IMR-90 (cell line): ENCODE measurements at regions not wholly inside any gene's neighbourhood (a gene's known extent, or its start where the extent isn't known, plus 50 kb on each side); places are given as distances from the start of the nearest gene placed in this dataset.

Experiments used
- ATAC-seq: fragments of 200-7000 bp; cut with Tn5 transposase; 2 replicates; pipeline ENCODE4 v1.9.1; 2020; ENCODE audit warnings: low read depth, mild to moderate bottlenecking, moderate library complexity
- BruUV-seq: library from RNA; stranded (reverse); fragments of 400-500 nt; replicated peaks from 2 replicates; lab custom pipeline; 2021; lab: Mats Ljungman, UMichigan
- CTCF ChIA-PET: fragments of 300-600 bp; formaldehyde crosslinking; extraction: SDS; loops from one replicate; lab custom pipeline; 2021; ENCODE audit warnings: antibody characterized with exemption; lab: Yijun Ruan, JAX
- POLR2A ChIA-PET: fragments of 300-600 bp; sonication (Branson Sonifier 250); formaldehyde crosslinking; loops from one replicate; lab custom pipeline; 2022; ENCODE audit warnings: antibody characterized with exemption; ENCODE audit not compliant: unreplicated experiment; lab: Charles Lee
- DNase-seq: peaks from one replicate; pipeline ENCODE4 v3.0.0; 2013
- H2AFZ ChIP-seq: replicated peaks from 2 replicates; pipeline ENCODE3; 2013; ENCODE audit warnings: low read length, mild to moderate bottlenecking; ENCODE audit not compliant: poor library complexity
- H2AK5ac ChIP-seq: 2 replicates; pipeline ENCODE4 v1.6.1; 2013; ENCODE audit warnings: low read depth, low read length, inconsistent platforms
- H2AK9ac ChIP-seq: replicated peaks from 2 replicates; pipeline ENCODE3; 2013; ENCODE audit warnings: mild to moderate bottlenecking, low read depth, low read length, moderate library complexity; ENCODE audit not compliant: poor library complexity
- H2BK120ac ChIP-seq: 2 replicates; pipeline ENCODE4 v1.6.1; 2013; ENCODE audit warnings: low read depth, low read length, inconsistent platforms
- H2BK15ac ChIP-seq: 3 replicates; pipeline ENCODE4 v1.6.1; 2013; ENCODE audit warnings: low read depth, low read length, inconsistent platforms
- H2BK20ac ChIP-seq: 2 replicates; pipeline ENCODE4 v1.6.1; 2013; ENCODE audit warnings: low read depth, mild to moderate bottlenecking, inconsistent platforms, low read length, moderate library complexity
- H2BK5ac ChIP-seq: 2 replicates; pipeline ENCODE4 v1.6.1; 2013; ENCODE audit warnings: mild to moderate bottlenecking, low read depth, low read length, inconsistent platforms; ENCODE audit not compliant: poor library complexity, severe bottlenecking
- H3K14ac ChIP-seq: replicated peaks from 2 replicates; pipeline ENCODE4 v1.6.1; 2013; ENCODE audit warnings: low read depth, low read length, inconsistent platforms
- H3K18ac ChIP-seq: 2 replicates; pipeline ENCODE4 v1.6.1; 2013; ENCODE audit warnings: low read depth, low read length, control low read depth
- H3K23ac ChIP-seq: 2 replicates; pipeline ENCODE4 v1.6.1; 2013; ENCODE audit warnings: low read depth, low read length, inconsistent platforms
- H3K27ac ChIP-seq: 2 replicates; pipeline ENCODE4 v1.5.1; 2013; ENCODE audit warnings: mild to moderate bottlenecking, control low read depth, low read length; ENCODE audit not compliant: insufficient read depth
- H3K27me3 ChIP-seq: 2 replicates; pipeline ENCODE4 v1.6.1; 2013; ENCODE audit warnings: low read length; ENCODE audit not compliant: control insufficient read depth, insufficient read depth
- H3K36me3 ChIP-seq: 2 replicates; pipeline ENCODE4 v1.6.1; 2013; ENCODE audit warnings: low read length, mixed read lengths; ENCODE audit not compliant: control insufficient read depth, insufficient read depth
- H3K4ac ChIP-seq: 2 replicates; pipeline ENCODE4 v1.6.1; 2013; ENCODE audit warnings: low read depth, low read length, inconsistent platforms
- H3K4me1 ChIP-seq: 2 replicates; pipeline ENCODE4 v1.6.1; 2013; ENCODE audit warnings: low read length, mixed read lengths; ENCODE audit not compliant: control insufficient read depth, insufficient read depth
- H3K4me2 ChIP-seq: 2 replicates; pipeline ENCODE4 v1.6.1; 2013; ENCODE audit warnings: low read depth, mild to moderate bottlenecking, control low read depth, low read length, moderate library complexity
- H3K4me3 ChIP-seq: 2 replicates; pipeline ENCODE4 v1.5.1; 2013; ENCODE audit warnings: low read depth, mild to moderate bottlenecking, control low read depth, low read length, moderate library complexity; ENCODE audit not compliant: insufficient read depth
- H3K56ac ChIP-seq: 2 replicates; pipeline ENCODE4 v1.6.1; 2013; ENCODE audit warnings: low read length, inconsistent platforms; ENCODE audit not compliant: insufficient read depth; ENCODE audit errors: extremely low read depth
- H3K79me1 ChIP-seq, 2 experiments: 2 replicates each; pipeline ENCODE4 v1.6.1; 2013; ENCODE audit warnings: low read length in 2 of 2, inconsistent platforms in 1 of 2, low read depth in 1 of 2
- H3K9ac ChIP-seq: 2 replicates; pipeline ENCODE4 v1.6.1; 2013; ENCODE audit warnings: low read depth, low read length, control low read depth
- H3K9me1 ChIP-seq: 2 replicates; pipeline ENCODE4 v1.6.1; 2013; ENCODE audit warnings: low read length, inconsistent platforms; ENCODE audit not compliant: insufficient read depth
- H3K9me3 ChIP-seq: 2 replicates; pipeline ENCODE4 v1.6.1; 2013; ENCODE audit warnings: low read length; ENCODE audit not compliant: control insufficient read depth, insufficient read depth
- H4K20me1 ChIP-seq: 2 replicates; pipeline ENCODE4 v1.6.1; 2013; ENCODE audit warnings: low read length, inconsistent platforms; ENCODE audit not compliant: insufficient read depth
- H4K5ac ChIP-seq: 2 replicates; pipeline ENCODE4 v1.6.1; 2013; ENCODE audit warnings: mild to moderate bottlenecking, low read depth, low read length, control low read depth
- H4K8ac ChIP-seq, 2 experiments: 2 replicates each; pipeline ENCODE4 v1.6.1; 2013; ENCODE audit warnings: low read depth in 2 of 2, low read length in 2 of 2, control low read depth in 1 of 2, inconsistent platforms in 1 of 2
- H4K91ac ChIP-seq: 2 replicates; pipeline ENCODE4 v1.6.1; 2013; ENCODE audit warnings: low read depth, low read length, inconsistent platforms; ENCODE audit not compliant: insufficient read depth
- CEBPB ChIP-seq: IDR thresholded peaks from 2 replicates; pipeline ENCODE4 v1.6.1; 2012; ENCODE audit warnings: low read depth, low read length, improper control_type of control experiment
- CHD1 ChIP-seq: IDR thresholded peaks from 2 replicates; pipeline ENCODE4 v1.6.1; 2012; ENCODE audit warnings: low read depth, low read length, improper control_type of control experiment
- ELK1 ChIP-seq: fragments of 150-350 bp; IDR thresholded peaks from 2 replicates; pipeline ENCODE4 v1.6.1; 2016; ENCODE audit warnings: low read depth, mild to moderate bottlenecking, low read length, moderate library complexity, borderline replicate concordance
- FOS ChIP-seq: fragments of 150-350 bp; IDR thresholded peaks from 2 replicates; pipeline ENCODE4 v1.6.1; 2016; ENCODE audit warnings: low read depth, low read length
- MAFK ChIP-seq: IDR thresholded peaks from 2 replicates; pipeline ENCODE4 v1.6.1; 2012; ENCODE audit warnings: low read depth, low read length, improper control_type of control experiment
- MAZ ChIP-seq: IDR thresholded peaks from 2 replicates; pipeline ENCODE4 v1.6.1; 2012; ENCODE audit warnings: low read depth, mild to moderate bottlenecking, low read length, improper control_type of control experiment, moderate library complexity, borderline replicate concordance
- MXI1 ChIP-seq: IDR thresholded peaks from 2 replicates; pipeline ENCODE4 v1.6.1; 2012; ENCODE audit warnings: low read depth, mild to moderate bottlenecking, low read length, moderate library complexity, borderline replicate concordance
- NFE2L2 ChIP-seq: fragments of 150-350 bp; IDR thresholded peaks from 2 replicates; pipeline ENCODE4 v1.6.1; 2016; ENCODE audit warnings: low read depth, mild to moderate bottlenecking, low read length
- RAD21 ChIP-seq: IDR thresholded peaks from 2 replicates; pipeline ENCODE4 v1.6.1; 2012; ENCODE audit warnings: low read length, improper control_type of control experiment
- RCOR1 ChIP-seq: IDR thresholded peaks from 2 replicates; pipeline ENCODE4 v1.6.1; 2012; ENCODE audit warnings: mild to moderate bottlenecking, low read length, improper control_type of control experiment; ENCODE audit not compliant: insufficient replicate concordance
- RFX5 ChIP-seq: IDR thresholded peaks from 2 replicates; pipeline ENCODE4 v1.8.0; 2012; ENCODE audit warnings: low read depth, mild to moderate bottlenecking, low read length, moderate library complexity
- SMC3 ChIP-seq: fragments of 150-350 bp; IDR thresholded peaks from 2 replicates; pipeline ENCODE4 v1.6.1; 2016; ENCODE audit warnings: low read depth, mild to moderate bottlenecking, antibody characterized with exemption, low read length, moderate library complexity
- USF2 ChIP-seq: fragments of 150-350 bp; IDR thresholded peaks from 2 replicates; pipeline ENCODE4 v1.6.1; 2017; ENCODE audit warnings: mild to moderate bottlenecking, antibody characterized with exemption, low read length, low read depth
- WGBS, 2 experiments: methylation state at CpG; one replicate each; pipeline versions ENCODE4 v1.1.5 to v1.1.7; 2013; ENCODE audit warnings: missing lambda C conversion rate in 2 of 2; ENCODE audit not compliant: insufficient read length in 1 of 2; ENCODE audit errors: extremely low coverage in 2 of 2; 5-methylcytosine and 5-hydroxymethylcytosine counted together
- dilution Hi-C: fragments of 300-500 bp; cut with HindIII; formaldehyde crosslinking; loops from one replicate; pipeline ENCODE4 v1.14.3; 2018; ENCODE audit warnings: low sequenced_read_pairs; ENCODE audit not compliant: unreplicated experiment
- in situ Hi-C: fragments of 300-500 bp; cut with MboI; formaldehyde crosslinking; loops from 3 replicates; pipeline ENCODE4 v1.14.3; 2019; ENCODE audit warnings: low sequenced_read_pairs, inconsistent platforms, mixed read lengths
- intact Hi-C: fragments of 100-400 bp; cut with micrococcal nuclease; formaldehyde crosslinking; loops from 2 replicates; pipeline ENCODE4 v1.10.0; 2022

GRCh38 chr16:49060728-49061127 is 220.9 kb downstream of the CBLN1 start:
- Histone ChIP-seq H3K27me3 (no peaks in the 10 kb centered on the region), H2BK5ac (no peak overlapping the region), H3K4ac (no peak overlapping the region), H3K4me3 (no peak overlapping the region), H2BK20ac (no peak overlapping the region), H3K9me1 (no peaks in the 10 kb centered on the region), H3K14ac (no peak overlapping the region), H4K20me1 (no peaks in the 10 kb centered on the region), H3K56ac (no peak overlapping the region), H2BK15ac (no peak overlapping the region), H2BK120ac (no peak overlapping the region), H4K5ac (no peak overlapping the region), H3K4me1 (no peaks in the 10 kb centered on the region), H2AK5ac (no peak overlapping the region), H3K27ac (no peak overlapping the region), H3K9ac (no peak overlapping the region), H4K91ac (no peak overlapping the region), H3K9me3 (no peaks in the 10 kb centered on the region), H3K23ac (no peak overlapping the region), H4K8ac (no peak overlapping the region), H3K18ac (no peak overlapping the region), H3K79me1 (no peaks in the 10 kb centered on the region), H3K36me3 (no peaks in the 10 kb centered on the region), H2AFZ (no peak overlapping the region), H2AK9ac (no peak overlapping the region), H3K4me2 (no peak overlapping the region)
- CTCF ChIA-PET, result no interaction called here
- in situ Hi-C loops (no loop called here), intact Hi-C loops (no loop called here), dilution Hi-C loops (no loop called here)
- POLR2A ChIA-PET, result no interaction called here
- no peak for ATAC-seq
- BruUV-seq, result no TSS peak
- TF ChIP-seq RCOR1 (no peak), RFX5 (no peak), ELK1 (no peak), CHD1 (no peak), USF2 (no peak), CEBPB (no peak), SMC3 (no peak), RAD21 (no peak), MAFK (no peak), NFE2L2 (no peak), FOS (no peak), MXI1 (no peak), MAZ (no peak)
- WGBS, 2 experiments, result no CpG with 5 or more reads among the region's 2 CpGs
- no peak for DNase-seq
